HG02642 (cell line): ENCODE measurements at regions not wholly inside any gene's neighbourhood (a gene's known extent, or its start where the extent isn't known, plus 50 kb on each side); places are given as distances from the start of the nearest gene placed in this dataset.
"Not testable (repeated sequence)": the region's sequence is repeated elsewhere in the genome, so short reads cannot be mapped to it uniquely, and the experiment has no call there.

Experiments used
- ATAC-seq: cut with Tn5 transposase; IDR thresholded peaks from one replicate; pipeline ENCODE4 v1.9.1; 2021; ENCODE audit warnings: mild to moderate bottlenecking; ENCODE audit not compliant: unreplicated experiment, poor library complexity

GRCh38 chr2:62413116-62413663, 92.8 kb downstream of the TMEM17 start:
- no peak for ATAC-seq

GRCh38 chr2:62412347-62412742, 93.7 kb downstream of the TMEM17 start:
- ATAC-seq = no peak

- no peak for ATAC-seq
Observed at GRCh38 chr2:62410926-62411456, 95.0 kb downstream of the TMEM17 start.

- ATAC-seq = no peak
Observed at GRCh38 chr2:62410015-62410453, 96.0 kb downstream of the TMEM17 start.

- no peak for ATAC-seq
Observed at GRCh38 chr2:62409442-62409841, 96.6 kb downstream of the TMEM17 start.

- no peak for ATAC-seq
Observed at GRCh38 chr2:62408241-62408677, 97.7 kb downstream of the TMEM17 start.

- no peak for ATAC-seq
Observed at GRCh38 chr2:62407838-62408237, 98.2 kb downstream of the TMEM17 start.

- ATAC-seq = no peak
Observed at GRCh38 chr2:62407401-62407800, 98.6 kb downstream of the TMEM17 start.

GRCh38 chr2:62406573-62407043, 99.4 kb downstream of the TMEM17 start:
- ATAC-seq = peak; percentile 65

GRCh38 chr2:62404913-62405312, 101.1 kb downstream of the TMEM17 start:
- no peak for ATAC-seq

GRCh38 chr2:62402156-62402555, 103.8 kb downstream of the TMEM17 start:
- ATAC-seq = no peak

- ATAC-seq = no peak
Observed at GRCh38 chr2:62398356-62398755, 107.6 kb downstream of the TMEM17 start.

- ATAC-seq = no peak
Observed at GRCh38 chr2:62396880-62397279, 109.1 kb downstream of the TMEM17 start.

GRCh38 chr2:62393293-62393692, 112.7 kb downstream of the TMEM17 start:
- no peak for ATAC-seq

- ATAC-seq = no peak
Observed at GRCh38 chr2:62391696-62392095, 114.3 kb downstream of the TMEM17 start.

GRCh38 chr2:62386378-62386777, 119.6 kb downstream of the TMEM17 start:
- not testable (repeated sequence) for ATAC-seq

- no peak for ATAC-seq
Observed at GRCh38 chr2:62383846-62384245, 122.1 kb downstream of the TMEM17 start.

GRCh38 chr2:62382757-62383156, 123.2 kb downstream of the TMEM17 start:
- no peak for ATAC-seq

- ATAC-seq = no peak
Observed at GRCh38 chr2:62382122-62382521, 123.9 kb downstream of the TMEM17 start.

GRCh38 chr2:62381656-62382055, 124.3 kb downstream of the TMEM17 start:
- ATAC-seq = no peak

GRCh38 chr2:62379566-62379965, 126.4 kb downstream of the TMEM17 start:
- no peak for ATAC-seq

- no peak for ATAC-seq
Observed at GRCh38 chr2:62375113-62375420, 130.9 kb downstream of the TMEM17 start.
